C4-2B (cell line): ENCODE measurements at regions not wholly inside any gene's neighbourhood (a gene's known extent, or its start where the extent isn't known, plus 50 kb on each side); places are given as distances from the start of the nearest gene placed in this dataset.

ENCODE experiments used
- ZFX ChIP-seq: fragments of 450-650 bp; IDR thresholded peaks from 2 replicates; pipeline ENCODE4 v1.6.1; 2017
- TF ChIP-seq, protein P1 (sequence below): fragments of 450-650 bp; conservative IDR thresholded peaks from 2 replicates; pipeline ENCODE4 v1.5.1; 2017; ENCODE audit warnings: mild to moderate bottlenecking

DNA sequence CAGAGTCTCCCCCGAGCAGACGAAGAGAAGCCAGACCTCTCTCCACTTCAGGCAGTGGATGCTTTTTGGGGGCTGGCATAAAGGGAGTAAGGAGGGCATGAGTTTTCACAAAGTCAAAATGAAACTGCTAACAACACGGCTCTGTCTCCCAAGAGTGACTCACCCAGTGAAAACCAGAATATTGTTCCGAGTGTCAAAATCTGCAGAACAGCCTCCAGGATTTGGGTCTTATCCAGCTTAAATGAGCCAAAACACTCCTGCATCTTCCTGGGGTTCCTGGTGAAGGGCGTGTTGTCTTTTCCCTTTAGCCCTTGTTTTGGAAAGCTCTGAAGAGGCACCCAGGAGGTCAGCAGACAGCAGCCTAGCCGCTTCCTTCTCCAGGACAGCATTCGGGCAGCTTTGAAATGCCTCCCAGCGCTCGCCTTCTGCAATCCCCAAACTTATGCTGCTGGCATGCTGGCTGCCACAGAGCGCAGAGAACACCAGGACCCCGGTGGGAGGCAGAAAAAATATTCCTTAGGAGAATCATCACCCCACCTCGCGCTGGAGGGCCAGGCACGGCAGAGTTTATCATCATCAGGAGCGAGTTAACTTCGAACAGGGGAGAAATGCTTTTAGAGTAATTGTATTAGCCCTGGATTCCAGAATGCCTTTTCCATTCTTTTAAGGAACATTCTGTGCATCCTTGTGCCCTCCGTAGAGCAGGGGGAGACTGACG, 117.7 kb upstream of the NCOR2 start:
- TF ChIP-seq, protein P1, sequence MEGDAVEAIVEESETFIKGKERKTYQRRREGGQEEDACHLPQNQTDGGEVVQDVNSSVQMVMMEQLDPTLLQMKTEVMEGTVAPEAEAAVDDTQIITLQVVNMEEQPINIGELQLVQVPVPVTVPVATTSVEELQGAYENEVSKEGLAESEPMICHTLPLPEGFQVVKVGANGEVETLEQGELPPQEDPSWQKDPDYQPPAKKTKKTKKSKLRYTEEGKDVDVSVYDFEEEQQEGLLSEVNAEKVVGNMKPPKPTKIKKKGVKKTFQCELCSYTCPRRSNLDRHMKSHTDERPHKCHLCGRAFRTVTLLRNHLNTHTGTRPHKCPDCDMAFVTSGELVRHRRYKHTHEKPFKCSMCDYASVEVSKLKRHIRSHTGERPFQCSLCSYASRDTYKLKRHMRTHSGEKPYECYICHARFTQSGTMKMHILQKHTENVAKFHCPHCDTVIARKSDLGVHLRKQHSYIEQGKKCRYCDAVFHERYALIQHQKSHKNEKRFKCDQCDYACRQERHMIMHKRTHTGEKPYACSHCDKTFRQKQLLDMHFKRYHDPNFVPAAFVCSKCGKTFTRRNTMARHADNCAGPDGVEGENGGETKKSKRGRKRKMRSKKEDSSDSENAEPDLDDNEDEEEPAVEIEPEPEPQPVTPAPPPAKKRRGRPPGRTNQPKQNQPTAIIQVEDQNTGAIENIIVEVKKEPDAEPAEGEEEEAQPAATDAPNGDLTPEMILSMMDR, result no peak
- no peak for TF ChIP-seq ZFX
